Peyer's patch (tissue), 4 donors: ENCODE measurements at regions not wholly inside any gene's neighbourhood (a gene's known extent, or its start where the extent isn't known, plus 50 kb on each side); places are given as distances from the start of the nearest gene placed in this dataset.

Experiments used
- DNase-seq, 3 donors: peaks; one replicate each; pipeline ENCODE4 v3.0.0-alpha.2; 2017 to 2019
- H3K27ac ChIP-seq, 4 donors: fragments of 200-600 bp; sonication (generic); one replicate each; pipeline ENCODE4 v1.5.1; 2016 to 2019
- H3K27me3 ChIP-seq, 2 donors: fragments of 200-600 bp; sonication (generic); one replicate each; pipeline ENCODE4 v1.5.1; 2019
- H3K36me3 ChIP-seq, 3 donors: fragments of 200-600 bp; sonication (generic); one replicate each; pipeline ENCODE4 v1.5.1; 2016 to 2019
- H3K4me1 ChIP-seq, 4 donors: fragments of 200-600 bp; sonication (generic); one replicate each; pipeline ENCODE4 v1.5.1; 2016 to 2019
- H3K4me3 ChIP-seq, 4 donors: fragments of 200-600 bp; sonication (generic); 1 replicate in 3 of 4; 2 replicates in 1 of 4; pipeline ENCODE4 v1.5.1; 2016 to 2019; ENCODE audit warnings: mild to moderate bottlenecking in 1 of 4
- H3K9me3 ChIP-seq, 4 donors: fragments of 200-600 bp; sonication (generic); one replicate each; pipeline ENCODE4 v1.5.1; 2016 to 2019; ENCODE audit warnings: mild to moderate bottlenecking in 1 of 4
- CTCF ChIP-seq, 6 experiments: fragments of 450-650 bp in 4 of 6; fragments of 200-600 bp in 2 of 6; sonication (generic) in 1 of 6; IDR thresholded peaks; one replicate each; pipeline ENCODE4 v1.5.1; 2017 to 2019; ENCODE audit warnings: antibody characterized with exemption in 6 of 6, mild to moderate bottlenecking in 3 of 6, moderate library complexity in 1 of 6
- POLR2A ChIP-seq, 2 donors: fragments of 450-650 bp; IDR thresholded peaks; one replicate each; pipeline ENCODE4 v1.5.1; 2017; ENCODE audit warnings: antibody characterized with exemption in 2 of 2, mild to moderate bottlenecking in 2 of 2, moderate library complexity in 2 of 2

- no peak for DNase-seq
- no peaks in the 10 kb centered on the region for H3K9me3 ChIP-seq
- TF ChIP-seq POLR2A (IDR thresholded peaks at IDR 0.05) (no peak), CTCF (IDR thresholded peaks at IDR 0.05) (no peak)
- no peak overlapping the region for H3K27ac ChIP-seq
- H3K4me3 ChIP-seq = no peak overlapping the region
- no peaks in the 10 kb centered on the region for H3K27me3 ChIP-seq
- no peaks in the 10 kb centered on the region for H3K36me3 ChIP-seq
- no peaks in the 10 kb centered on the region for H3K4me1 ChIP-seq
These were observed 98.9 kb downstream of the TNFSF18 start for GRCh38 chr1:172951730-172952365.

- Histone ChIP-seq H3K4me3 (no peak overlapping the region), H3K27ac (no peak overlapping the region), H3K9me3 (no peaks in the 10 kb centered on the region), H3K27me3 (no peaks in the 10 kb centered on the region), H3K4me1 (no peaks in the 10 kb centered on the region), H3K36me3 (no peaks in the 10 kb centered on the region)
- DNase-seq = no peak
- TF ChIP-seq CTCF (IDR thresholded peaks at IDR 0.05) = no peak
- TF ChIP-seq POLR2A (IDR thresholded peaks at IDR 0.05) = no peak
These were observed 98.2 kb downstream of the TNFSF18 start for GRCh38 chr1:172952516-172952915.

DNA sequence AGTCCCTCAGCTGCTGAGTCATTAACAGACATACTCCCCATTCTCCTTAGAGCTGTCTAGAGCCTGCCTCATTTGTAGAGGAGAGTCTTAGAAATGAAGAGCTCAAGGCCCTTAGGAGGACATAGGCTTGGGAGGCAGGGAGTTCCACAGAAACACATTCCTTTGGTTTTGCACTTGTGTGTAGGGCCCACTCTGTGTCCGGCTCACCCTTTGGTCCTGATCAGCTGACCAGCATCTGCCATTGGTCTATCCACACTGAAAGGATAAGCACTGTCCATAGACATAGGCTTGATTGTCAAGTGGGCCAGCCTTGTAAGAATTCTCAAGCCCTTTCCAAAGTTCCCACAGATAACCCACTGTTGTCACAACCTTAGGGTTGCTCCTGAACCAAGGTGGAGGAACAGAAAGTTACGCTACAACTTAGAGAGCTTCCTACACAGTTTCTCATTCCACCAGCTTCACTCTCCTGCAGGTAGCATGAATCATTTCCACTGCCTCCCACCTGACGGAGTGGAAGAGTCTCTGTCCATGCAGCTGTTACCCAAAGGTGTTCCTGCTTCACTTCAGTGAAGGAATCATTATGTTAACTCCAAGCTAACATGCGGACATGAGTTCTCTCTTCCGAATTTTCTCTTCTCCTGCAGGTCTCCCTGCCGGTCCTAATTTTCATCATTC, 96.1 kb downstream of the TNFSF18 start:
- TF ChIP-seq POLR2A (IDR thresholded peaks at IDR 0.05) (no peak), CTCF (IDR thresholded peaks at IDR 0.05) (no peak)
- H3K9me3 ChIP-seq = no peaks in the 10 kb centered on the region
- H3K36me3 ChIP-seq = no peaks in the 10 kb centered on the region
- H3K27me3 ChIP-seq = no peaks in the 10 kb centered on the region
- no peak overlapping the region for H3K27ac ChIP-seq
- no peak overlapping the region for H3K4me3 ChIP-seq
- H3K4me1 ChIP-seq = no peaks in the 10 kb centered on the region
- DNase-seq = no peak

- Histone ChIP-seq H3K27me3 (no peaks in the 10 kb centered on the region), H3K4me1 (no peaks in the 10 kb centered on the region), H3K36me3 (no peaks in the 10 kb centered on the region), H3K4me3 (no peak overlapping the region), H3K9me3 (no peaks in the 10 kb centered on the region), H3K27ac (no peak overlapping the region)
- no peak for DNase-seq
- TF ChIP-seq POLR2A (IDR thresholded peaks at IDR 0.05) (no peak), CTCF (IDR thresholded peaks at IDR 0.05) (no peak)
These were observed 95.5 kb downstream of the TNFSF18 start for GRCh38 chr1:172955161-172955815.

DNA sequence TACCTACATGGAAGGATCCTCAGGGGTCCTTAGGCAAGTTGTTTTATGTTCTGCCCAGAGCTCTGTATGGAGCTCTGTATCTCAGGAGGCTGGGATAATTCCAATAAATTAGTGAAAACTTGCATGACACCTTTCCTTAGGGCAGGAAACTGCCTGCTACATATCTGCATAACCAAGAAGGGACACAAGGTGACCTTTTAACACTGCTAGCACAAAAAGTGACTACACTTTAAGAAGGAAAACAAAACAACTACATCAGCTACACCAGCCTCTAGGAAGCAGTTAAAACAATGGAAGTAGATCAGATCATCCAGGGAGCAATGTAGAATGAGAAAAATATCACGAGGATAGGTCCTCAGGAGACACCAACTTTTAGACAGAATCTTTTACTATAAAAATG, 93.9 kb downstream of the TNFSF18 start:
- Histone ChIP-seq H3K27ac (no peak overlapping the region), H3K36me3 (no peaks in the 10 kb centered on the region), H3K27me3 (no peaks in the 10 kb centered on the region), H3K4me1 (no peaks in the 10 kb centered on the region), H3K9me3 (no peaks in the 10 kb centered on the region), H3K4me3 (no peak overlapping the region)
- TF ChIP-seq POLR2A (IDR thresholded peaks at IDR 0.05) (no peak), CTCF (IDR thresholded peaks at IDR 0.05) (no peak)
- no peak for DNase-seq
